ENCODE measurements at regions not wholly inside any gene's neighbourhood (a gene's known extent, or its start where the extent isn't known, plus 50 kb on each side); places are given as distances from the start of the nearest gene placed in this dataset.

- no peak for DNase-seq (ENCODE audit: low read depth in 3 of 3)
Measured at GRCh38 chr15:47505712-47506328, 211.5 kb upstream of the SEMA6D start.

- DNase-seq (ENCODE audit: low read depth in 3 of 3), result no peak
Measured at GRCh38 chr15:47506329-47507100, 210.8 kb upstream of the SEMA6D start.

DNA sequence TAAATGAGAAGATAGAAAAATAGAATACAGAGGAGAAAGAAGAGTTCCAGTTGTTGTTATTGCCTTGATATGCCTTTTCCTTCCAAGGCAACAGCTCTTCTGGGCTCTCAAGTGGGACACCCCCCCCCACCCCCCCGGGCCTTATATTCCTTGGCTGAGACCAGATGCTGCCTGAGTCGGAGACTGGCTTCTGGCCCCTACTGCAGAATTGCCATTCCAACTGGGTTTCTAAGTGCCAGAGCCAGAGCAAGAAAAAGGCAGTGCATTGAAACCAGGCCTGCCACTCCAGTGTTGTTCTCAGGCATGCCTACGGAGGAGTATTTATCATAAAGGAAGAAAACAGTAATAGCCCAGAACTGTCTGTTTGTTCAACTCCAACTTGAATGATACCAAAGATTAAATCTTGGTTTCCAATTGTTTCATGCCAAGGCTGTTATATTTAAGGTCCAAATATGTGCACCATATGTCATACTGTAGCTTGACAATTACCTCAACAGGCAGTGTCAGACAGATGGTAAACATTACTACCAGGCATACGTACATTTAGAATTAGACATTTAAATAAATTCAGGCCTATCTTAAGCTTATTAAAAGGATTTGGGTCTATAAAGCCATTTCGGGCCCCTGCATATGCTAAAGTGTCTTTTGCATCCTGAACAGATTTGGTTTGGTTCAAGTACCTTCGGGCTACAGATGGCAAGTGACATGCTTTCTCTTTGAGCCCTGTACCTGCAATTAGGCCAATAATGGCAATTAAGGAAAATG is 209.9 kb upstream of the SEMA6D start:
- DNase-seq (ENCODE audit: low read depth in 3 of 3), result no peak

- DNase-seq (ENCODE audit: low read depth in 3 of 3), result no peak
Measured at GRCh38 chr15:47511261-47511660, 206.0 kb upstream of the SEMA6D start.

GRCh38 chr15:47513471-47513870 is 203.8 kb upstream of the SEMA6D start:
- no peak for DNase-seq (ENCODE audit: low read depth in 3 of 3)

DNA sequence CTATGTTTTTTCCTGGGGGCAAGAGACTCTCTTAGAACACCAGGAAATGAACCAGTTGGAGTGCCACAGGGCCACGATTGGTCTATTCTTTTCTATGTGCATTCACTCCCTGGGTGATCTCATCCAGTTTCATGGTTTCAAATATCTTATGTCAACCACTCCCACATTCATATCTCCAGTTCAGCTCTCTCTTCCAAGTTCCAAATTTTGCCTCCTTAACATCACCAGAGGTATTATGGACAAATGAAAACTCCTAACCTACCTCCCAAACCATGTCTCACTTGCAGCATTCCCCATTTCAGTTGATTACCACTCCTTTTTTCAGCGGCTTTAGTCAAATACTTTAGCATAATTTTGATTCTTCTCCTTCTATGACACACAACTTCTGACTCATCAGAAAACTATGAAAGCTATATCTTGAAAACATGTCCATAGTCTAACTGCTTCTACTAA is 203.1 kb upstream of the SEMA6D start:
- no peak for DNase-seq (ENCODE audit: low read depth in 3 of 3)

GRCh38 chr15:47516558-47516957 is 200.7 kb upstream of the SEMA6D start:
- no peak for DNase-seq (ENCODE audit: low read depth in 3 of 3)

DNA sequence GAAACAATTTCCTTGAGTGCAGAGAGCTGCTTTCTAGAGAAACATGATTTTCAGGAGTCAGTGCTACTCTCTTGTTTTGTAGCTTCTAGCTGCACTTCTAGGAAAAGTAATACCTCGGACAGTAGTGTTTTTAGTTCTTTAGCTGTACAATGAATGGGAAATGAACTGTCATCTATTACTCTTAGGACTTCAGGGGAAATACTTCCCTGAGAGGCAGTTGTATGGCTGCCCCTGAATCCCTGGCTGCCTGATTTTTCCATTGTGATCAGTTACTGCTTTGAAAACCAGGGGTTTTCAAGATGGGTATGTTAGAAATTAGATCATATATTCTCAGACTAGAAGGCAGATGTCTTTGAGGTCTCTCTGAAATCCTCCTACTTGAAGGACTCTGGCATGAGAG is 200.3 kb upstream of the SEMA6D start:
- no peak for DNase-seq (ENCODE audit: low read depth in 3 of 3)

- DNase-seq (ENCODE audit: low read depth in 3 of 3), result no peak
Measured at GRCh38 chr15:47517737-47518136, 199.6 kb upstream of the SEMA6D start.

GRCh38 chr15:47523681-47524475 is 193.4 kb upstream of the SEMA6D start:
- no peak for DNase-seq (ENCODE audit: low read depth in 3 of 3)

- DNase-seq (ENCODE audit: low read depth in 3 of 3), result no peak
Measured at GRCh38 chr15:47529241-47529640, 188.1 kb upstream of the SEMA6D start.

DNA sequence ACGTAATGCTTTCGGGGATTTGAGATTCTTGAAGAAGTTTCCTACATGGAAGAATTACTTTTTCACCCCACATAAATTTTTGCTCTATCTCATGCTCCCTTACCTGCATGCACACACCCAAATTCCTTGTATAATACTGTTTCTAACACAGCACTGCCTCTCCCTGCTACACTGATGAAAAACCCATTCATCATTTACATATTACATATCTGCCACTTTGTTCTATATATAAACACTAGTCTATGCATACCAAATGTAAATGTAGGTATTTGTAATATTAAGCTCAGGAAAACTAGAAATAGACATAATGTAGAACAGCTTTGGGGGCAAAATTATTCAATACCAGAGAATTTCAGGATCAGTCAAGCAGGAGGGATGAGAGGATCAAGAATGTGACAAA is 182.6 kb upstream of the SEMA6D start:
- no peak for DNase-seq (ENCODE audit: low read depth in 3 of 3)

GRCh38 chr15:47541562-47541961 is 175.7 kb upstream of the SEMA6D start:
- no peak for DNase-seq (ENCODE audit: low read depth in 3 of 3)

DNA sequence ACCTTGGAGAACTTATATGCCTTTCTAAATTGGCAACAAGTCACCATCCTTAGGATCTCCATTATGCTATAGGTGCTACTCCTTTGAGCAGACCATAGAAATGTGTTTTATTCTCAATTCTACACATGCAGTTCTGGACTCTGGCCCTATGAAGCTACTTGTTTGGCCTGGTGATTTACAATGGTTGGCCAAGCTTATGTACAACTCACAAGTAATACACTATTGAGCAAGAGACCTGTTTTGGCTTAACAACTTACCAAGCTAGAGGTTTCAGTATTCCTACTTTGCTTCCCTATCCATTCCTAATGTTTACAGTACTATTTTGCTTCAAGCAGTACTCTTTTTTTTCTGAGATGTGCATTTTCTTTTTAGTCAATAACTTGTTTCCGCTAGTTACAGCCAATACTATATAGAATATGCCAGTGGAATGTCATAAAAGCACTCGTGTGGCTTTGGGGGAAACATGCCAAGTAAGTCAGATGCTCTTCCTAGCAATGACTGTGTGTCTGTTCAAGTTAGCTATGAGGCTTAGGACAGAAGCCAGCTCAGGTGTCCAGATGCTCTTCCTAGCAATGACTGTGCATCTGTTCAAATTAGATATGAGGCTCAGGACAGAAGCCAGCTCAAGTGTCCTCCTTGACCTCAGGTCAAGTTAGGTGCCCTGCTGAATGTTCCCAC is 174.9 kb upstream of the SEMA6D start:
- DNase-seq (ENCODE audit: low read depth in 3 of 3), result no peak

DNA sequence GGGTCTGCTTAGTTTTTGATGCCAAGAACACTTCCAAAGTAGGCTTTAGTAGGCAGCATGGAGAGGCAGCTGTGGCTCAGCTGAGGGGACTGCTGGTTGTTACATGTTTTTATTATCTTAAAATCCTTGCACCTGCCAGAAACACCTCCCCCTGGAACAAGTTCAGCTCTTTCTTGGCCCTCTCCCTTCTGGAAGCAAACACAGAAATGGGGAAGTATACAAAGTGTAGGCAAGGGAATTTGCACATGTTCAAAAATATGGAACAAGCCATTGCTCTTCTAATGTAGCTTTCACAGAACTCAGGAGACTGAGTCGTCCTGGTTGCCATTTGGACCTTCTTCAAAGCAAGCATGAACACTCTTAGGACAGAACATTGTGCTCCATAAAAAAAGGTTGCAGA is 169.1 kb upstream of the SEMA6D start:
- DNase-seq (ENCODE audit: low read depth in 3 of 3), result no peak

DNA sequence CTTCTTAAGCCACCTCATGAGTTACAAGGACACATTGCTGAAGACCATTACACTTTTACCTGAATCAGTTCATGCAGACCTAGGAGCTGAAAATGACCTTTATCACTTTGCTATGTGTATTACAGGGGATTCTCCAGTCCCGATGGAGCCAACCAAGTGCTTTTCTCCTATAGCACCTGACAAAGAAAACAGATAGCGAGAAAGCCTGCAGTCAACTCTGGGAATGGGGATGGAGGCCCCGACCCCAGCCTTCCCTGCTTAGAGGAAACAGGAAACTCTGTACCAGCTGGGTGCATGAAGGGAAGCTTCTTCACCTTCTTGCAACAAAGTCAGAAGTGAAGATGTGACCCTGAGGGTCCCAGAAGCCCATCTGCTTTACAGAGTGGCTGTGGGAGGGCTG is 168.3 kb upstream of the SEMA6D start:
- DNase-seq (ENCODE audit: low read depth in 3 of 3), result no peak

GRCh38 chr15:47551079-47551478 is 166.2 kb upstream of the SEMA6D start:
- DNase-seq (ENCODE audit: low read depth in 3 of 3), result no peak

- DNase-seq (ENCODE audit: low read depth in 3 of 3), result no peak
Measured at GRCh38 chr15:47551546-47551945, 165.8 kb upstream of the SEMA6D start.

DNA sequence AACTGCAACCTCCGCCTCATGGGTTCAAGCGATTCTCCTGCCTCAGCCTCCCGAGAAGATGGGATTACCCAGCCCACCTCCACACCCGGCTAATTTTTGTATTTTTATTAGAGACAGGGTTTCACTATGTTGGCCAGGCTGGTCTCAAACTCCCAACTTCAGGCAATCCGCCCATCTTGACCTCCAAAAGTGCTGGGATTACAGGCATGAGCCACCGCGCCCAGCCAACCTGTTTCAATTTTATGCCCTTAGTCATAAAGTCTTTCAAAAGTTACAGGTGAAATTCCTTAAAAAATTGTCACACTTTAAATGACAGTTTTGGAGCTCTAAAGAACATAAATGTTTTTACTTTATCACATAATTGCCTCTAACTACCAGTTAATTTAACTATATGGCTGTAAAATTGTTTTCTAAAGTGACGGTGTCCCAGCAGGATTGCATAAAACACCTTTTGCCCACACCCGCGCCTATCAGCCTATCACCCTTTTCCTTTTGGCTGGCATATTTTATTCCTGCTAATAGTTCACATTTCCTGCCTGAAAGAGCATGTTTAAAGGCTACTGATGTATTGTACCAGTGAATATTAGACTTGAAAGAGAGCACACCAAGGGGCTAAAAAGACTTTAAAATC is 164.2 kb upstream of the SEMA6D start:
- no peak for DNase-seq (ENCODE audit: low read depth in 3 of 3)

- no peak for DNase-seq (ENCODE audit: low read depth in 3 of 3)
Measured at GRCh38 chr15:47553947-47554346, 163.4 kb upstream of the SEMA6D start.

DNA sequence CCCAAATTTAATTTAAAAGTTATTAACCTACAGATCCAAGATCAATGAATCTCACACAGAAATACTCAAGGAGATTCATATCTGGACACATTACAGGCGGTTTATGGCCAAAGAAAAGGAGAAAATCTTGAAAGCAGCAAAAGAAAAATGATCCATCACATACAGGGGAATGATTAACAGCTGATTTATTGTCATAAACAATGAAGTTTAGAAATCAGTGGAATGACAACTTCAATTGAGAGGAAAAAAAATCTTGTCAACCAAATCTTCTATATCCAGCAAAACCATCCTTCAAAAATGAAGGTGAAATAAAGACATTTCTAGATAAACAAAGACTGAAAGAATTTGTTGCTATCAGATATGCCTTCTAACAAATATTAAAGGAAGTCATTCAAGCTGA is 156.2 kb upstream of the SEMA6D start:
- DNase-seq (ENCODE audit: low read depth in 3 of 3), result no peak

Data from stimulated activated CD4-positive, alpha-beta T cell treated with anti-CD3 and anti-CD28 coated beads, TNF-alpha, amount 100 ng/mL, for 24 hours (primary cell).